NOMO-1 treated with dmso at 0.1 percent for 144 hours (cell line): ENCODE measurements at regions not wholly inside any gene's neighbourhood (a gene's known extent, or its start where the extent isn't known, plus 50 kb on each side); places are given as distances from the start of the nearest gene placed in this dataset.

ENCODE experiments used
- DNase-seq: peaks from one replicate; lab custom pipeline; 2025; ENCODE audit not compliant: unreplicated experiment; lab: John Stamatoyannopoulos, UW

DNA sequence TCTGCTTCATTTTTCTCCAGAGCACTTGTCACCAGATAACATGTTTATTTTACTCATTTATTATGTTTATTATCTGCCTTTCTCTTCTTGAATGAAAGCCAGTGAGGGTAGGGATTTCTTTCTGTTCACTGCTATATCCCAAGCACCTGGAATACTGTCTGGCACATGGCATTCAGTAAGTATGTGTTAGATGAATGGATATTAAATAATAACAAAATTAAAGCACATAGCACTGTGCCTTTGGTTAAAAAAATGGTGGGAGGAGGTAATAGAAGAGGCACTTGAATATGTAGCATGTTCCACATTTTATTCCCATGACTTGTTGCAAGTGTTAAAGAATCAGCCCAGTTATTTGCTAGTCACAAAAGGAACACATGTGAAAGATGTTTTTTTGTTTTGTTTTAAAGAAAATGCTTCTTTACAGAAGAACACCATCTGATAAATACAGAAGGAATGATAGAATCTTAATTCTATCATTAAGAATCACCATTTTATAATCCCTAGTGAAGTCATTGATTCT lies 151.0 kb downstream of the DLEU7 start:
- no peak for DNase-seq

DNA sequence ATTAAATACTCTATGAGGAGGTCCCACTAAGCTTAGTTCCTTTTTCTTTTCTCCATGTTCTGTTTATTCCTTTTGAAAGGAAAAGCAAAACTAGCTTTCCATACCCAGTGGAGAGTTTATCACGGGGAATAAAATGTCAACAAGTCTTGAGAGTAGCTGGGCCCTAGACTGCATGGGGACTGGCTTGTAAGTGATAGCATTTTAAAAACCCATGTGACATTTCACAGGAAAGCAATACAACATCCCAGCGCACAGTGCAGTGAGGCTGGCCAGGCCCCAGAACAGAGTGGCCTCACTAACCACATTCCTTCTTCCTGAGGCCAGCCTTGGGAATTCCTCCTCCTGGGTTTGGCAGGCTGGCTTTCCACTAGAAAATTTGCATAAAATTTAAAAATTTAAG lies 149.8 kb downstream of the DLEU7 start:
- DNase-seq: no peak

DNA sequence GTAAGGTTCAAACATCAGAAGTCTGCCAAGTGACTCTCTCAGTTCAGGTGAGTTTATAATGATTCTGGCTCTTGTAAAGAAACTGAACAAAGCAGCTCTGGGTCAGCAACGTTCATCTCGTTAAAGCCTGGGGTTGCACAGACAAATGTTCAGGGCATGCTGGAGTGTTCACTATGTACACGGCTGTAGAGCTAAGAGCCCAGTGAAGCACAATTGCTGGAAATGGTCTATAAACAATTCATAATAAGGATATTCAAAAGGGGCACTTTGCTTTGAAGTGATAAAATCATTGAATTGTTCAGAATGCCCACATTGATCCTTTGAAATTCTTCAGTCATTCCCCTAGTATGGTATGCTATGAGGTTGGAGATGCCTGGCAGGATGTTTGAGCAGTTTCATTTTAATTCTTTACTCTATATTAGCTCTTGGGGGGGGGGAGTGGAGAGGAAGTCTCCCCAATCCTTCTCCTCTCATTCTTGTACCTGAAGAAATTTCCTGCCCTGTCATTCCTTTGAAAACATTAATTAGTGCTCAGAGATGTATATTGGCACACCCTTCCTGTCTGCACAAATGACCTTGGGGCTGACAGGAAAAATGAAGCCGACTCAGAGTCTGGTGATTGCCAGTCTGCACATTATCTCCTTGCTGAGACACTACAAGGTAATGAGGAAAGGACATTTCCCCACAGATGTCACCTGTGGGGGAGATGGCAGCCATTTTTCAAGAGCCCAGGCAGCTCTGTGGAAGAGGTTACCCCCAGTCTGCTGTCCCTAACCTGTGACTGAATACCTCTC lies 145.5 kb downstream of the DLEU7 start:
- DNase-seq: no peak

DNA sequence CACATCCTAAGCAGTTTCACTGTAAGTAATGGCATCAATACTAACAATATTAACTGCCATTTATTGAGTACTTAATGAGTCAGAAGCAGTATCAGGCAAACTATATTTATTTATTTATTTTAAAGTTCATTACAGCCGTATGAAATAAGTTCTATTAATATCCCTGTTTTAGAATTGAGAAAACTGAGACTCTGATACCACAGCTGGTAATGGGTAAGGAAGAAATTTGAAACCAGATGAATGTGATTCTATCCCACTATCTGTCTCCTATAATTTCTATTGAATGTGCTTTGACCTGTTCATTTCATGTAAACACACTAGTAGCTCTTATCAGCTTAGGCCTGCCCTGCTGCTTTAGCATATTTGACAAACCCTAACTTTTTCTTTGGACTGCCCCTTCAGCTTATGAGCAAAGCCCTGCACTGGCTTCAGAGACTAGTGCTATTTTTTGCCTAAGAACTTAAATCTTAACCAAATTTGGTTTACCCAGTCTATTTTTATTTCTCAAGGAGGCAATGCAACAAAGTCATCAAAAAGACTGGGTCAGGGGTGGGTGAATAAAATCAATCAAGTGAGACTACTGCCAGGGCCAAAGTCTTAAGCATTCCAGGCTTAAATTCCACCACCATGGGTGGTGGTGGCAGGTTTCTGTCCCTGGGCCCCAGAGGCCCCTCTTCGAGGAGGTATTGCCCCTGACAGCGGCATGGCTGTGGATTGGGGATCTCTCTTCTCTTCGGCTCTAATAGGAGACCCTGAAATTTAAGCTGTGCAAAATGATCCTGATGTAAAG lies 143.4 kb downstream of the DLEU7 start:
- DNase-seq: no peak

DNA sequence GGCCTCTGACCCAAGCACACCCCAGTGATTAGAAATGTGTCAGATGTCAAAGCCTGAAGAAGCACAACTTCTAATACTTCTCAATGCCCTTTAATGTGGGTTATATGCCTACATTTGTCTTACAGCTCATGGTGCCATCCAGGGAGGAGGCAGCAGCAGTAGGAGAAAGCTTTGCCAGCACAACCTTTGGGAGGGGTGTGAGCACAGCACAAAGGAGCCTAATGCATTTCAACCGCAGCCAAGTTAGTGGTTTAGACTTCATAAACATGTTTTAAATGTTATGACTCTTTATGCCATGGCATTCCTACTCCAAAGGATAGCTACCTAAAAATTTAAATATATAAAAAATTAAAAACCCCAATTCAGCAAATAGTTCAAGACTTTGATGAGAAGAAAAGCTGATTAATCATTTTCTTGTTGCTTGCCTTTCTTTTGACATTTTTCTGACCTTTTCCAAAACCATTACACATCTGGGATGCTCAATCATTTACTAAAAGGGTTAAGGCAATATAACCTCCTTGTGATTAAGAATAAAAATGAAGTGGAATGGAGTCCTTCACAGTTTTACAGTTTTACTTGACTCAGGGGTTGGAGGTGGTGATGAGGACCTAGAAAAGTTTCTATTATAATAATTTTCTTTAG lies 142.7 kb downstream of the DLEU7 start:
- no peak for DNase-seq

DNA sequence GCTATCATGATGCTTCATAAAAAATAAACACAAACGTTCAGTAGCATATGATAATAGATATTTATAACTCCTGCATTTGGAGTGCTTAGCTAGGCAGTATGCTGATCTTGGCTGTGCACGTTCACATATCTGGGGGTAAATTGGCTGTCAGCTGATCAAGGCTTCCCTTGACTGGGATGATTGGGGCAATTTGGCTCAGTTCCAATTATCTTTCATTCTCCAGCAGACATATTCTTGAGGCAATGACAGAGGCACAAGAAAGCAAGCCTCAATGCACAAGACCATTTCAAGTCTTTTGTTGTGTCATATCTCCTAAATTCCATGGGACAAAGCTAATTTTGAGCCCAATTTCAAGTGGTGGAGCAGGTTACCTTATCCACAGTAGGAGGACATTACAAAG lies 142.0 kb downstream of the DLEU7 start:
- DNase-seq: no peak

DNA sequence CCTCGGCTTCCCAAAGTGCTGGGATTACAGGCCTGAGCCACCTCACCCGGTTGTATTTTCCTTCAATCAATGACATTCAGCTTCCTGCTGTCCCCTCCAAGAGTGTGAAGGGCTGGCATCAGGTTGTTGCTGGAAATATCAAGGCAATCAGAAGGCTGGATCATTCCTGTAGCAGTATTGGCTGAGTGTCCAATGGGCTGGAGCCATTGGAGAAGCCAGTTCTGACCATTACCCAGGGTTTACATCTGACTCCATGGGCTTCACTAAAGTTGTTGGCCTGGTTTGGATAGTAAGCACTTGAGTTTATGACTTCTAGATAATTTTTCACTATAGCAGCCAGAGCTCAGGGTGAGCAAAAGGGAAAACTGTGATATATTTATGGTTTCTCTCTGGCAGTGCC lies 137.0 kb downstream of the DLEU7 start:
- no peak for DNase-seq

DNA sequence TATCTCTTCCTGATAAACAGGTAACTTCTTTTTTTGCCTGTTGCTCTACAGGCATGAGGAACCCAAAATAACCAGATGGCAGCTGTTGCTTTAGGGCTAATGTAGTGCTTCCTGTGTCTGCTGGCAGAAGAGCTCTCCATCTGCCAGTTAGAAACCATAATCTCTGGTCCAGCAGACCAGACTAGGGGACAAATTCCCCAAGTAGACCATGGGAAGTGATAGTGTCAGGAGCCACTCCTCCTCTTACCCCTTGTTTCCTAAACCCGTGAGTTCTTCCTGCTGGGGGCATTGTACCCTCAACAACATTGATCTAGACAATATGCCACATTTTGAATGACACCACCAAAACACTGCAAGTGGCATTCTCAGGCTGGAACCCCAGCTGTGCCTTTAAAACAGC lies 135.9 kb downstream of the DLEU7 start:
- no peak for DNase-seq

DNA sequence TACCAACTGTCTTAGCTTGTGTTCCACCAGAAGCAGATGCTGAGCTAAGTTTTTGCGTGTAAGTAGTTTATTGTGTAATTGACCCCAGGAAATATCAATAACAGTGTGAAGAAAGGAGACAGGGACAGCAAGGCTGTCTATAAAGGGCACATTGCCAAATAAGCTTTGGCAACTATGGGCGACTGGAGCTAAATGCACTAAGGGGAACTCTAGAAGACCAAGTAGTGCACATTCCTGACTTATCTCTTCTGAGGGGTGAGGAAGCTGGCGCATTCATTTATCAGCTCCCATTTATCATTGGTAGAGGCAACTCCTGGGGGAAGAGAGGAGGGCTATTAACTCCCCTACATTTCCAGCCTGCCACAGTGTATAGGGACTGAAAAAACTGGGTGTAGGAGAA lies 135.0 kb downstream of the DLEU7 start:
- peak; percentile 24 for DNase-seq

DNA sequence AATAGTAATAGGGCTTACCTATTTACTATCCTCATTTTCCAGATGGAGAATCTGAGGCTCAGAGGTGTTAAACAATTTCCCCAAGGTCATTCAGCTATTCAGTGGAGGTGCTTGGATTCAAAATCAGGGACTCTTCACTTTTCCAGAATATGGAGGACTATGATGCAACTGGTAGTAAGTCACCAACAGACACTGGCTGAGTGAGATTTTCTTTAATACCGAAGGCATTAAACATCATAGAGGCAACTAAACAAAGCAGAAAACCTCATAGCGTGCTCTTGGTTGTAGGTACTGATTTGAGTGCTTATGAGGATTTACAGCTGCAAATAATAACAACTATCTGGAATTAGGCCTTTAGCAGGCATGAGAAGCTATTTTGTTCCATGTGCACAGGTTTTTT lies 134.4 kb downstream of the DLEU7 start:
- DNase-seq: no peak

DNA sequence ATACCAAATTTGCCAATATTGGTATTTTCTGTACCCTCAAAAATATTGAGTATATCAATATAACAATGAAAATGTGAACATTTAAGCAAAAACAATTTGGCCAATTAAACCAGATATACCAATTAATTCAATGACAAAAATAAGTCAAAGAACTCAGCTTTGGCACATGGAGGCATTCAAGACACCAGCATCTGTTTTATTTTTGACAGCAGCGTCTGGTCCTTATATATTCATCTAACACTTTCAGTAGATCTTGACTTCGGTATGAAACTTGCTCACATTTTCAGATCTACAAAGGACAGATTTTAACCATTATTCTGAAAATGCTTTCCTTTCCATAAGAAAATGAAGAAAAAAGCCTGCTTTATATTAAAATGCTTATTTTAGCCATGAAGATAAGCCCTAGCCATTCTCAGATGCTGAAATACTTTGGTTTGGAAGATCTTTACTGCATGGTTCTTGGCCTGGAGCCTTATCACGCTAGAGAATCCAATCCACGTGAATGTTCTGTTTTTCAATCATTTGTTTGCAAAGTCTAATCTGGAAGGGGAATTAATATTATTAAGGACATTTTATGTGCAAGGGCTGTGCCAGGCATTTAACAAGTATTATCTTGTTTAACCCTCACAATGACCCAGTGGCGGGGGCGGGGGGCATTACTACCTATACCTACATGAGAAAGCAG lies 132.2 kb downstream of the DLEU7 start:
- DNase-seq: no peak

DNA sequence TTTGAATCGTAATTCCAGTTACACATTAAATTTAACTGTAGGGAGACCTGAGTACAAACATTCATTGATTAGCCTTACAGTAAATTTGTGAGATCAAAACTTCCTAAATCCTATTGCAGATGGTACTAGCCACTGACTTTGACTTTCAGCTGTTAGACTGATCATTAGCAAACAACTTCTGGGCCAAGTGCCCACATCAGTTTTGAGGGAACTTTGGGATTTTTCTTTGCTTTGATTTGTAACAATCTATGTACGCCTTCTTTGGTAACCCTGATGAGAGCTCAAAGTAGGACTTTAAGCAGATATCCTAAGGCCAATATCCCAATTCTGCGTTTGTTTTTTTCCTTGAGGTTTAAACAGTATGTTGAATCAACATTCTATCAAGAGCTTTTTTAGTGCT lies 131.5 kb downstream of the DLEU7 start:
- DNase-seq: no peak

DNA sequence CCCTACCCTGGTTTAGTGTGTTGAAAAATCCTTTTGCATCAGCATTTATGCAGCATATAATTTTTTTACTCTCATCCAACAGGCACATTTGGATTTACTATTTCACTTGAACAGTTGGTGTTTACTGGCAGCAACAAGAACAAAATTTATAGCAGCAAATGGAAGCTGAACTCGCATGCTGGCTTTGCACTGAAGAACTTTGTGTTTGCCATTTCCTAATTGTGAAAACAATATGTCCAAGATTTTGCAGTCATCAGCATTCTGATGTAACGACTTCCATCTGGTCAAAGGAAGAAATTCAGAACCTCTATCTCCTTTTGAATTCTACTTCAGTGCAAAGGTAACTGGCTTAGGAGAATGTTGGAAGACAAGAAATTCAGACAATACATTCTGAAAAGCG lies 131.0 kb downstream of the DLEU7 start:
- no peak for DNase-seq

DNA sequence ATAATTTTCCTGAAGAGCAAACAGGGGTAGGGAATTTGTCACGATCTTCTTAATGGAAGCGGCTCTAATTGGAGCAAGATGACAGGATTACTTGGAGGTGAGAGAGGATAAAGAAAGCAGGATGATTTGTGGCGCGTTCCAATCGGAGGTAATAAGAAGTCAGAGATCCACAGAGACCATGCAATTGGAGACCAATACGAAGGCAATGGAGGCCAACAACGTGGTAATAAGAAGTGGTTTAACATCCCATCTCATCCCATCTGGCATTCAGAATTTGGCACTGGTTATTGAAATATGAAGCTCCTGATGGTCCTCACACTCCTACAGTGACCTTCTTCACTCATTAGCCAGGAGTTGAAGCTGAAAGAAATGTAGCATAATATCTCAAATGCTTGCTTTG lies 130.6 kb downstream of the DLEU7 start:
- DNase-seq: no peak

DNA sequence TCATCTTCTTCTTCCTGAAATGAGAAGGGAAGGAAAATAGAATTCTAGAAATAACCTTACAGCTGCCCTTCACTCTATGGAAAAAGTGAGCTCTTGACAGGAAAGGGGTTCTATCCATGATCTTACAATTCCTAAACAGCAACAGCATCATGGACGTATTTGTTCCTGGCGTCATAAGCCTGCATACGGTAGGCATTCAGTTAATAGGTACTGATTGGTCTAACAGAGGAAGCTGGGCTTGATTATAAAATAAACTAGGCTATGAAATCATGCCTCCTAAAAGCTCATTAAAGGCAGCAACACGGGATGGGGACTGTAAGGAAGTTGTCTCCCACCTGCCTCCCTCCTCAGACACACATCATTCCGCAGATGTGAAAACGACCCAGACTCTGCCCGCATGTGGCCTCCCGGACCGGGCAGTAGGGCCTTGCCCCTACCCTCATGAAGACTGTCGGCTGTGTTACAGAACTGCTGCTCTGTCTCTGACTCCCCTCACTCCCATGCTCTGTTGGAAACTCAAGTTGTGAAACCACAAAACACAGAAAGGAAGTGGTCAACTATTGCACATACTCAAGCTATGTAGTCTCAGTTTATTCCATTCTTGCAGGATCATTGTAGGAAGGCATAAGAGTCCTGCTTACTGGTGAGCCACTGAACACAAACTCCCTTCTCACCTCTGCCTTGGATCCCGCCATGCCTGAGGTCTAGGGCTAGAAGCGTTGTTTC lies 129.8 kb downstream of the DLEU7 start:
- DNase-seq: peak; percentile 92

DNA sequence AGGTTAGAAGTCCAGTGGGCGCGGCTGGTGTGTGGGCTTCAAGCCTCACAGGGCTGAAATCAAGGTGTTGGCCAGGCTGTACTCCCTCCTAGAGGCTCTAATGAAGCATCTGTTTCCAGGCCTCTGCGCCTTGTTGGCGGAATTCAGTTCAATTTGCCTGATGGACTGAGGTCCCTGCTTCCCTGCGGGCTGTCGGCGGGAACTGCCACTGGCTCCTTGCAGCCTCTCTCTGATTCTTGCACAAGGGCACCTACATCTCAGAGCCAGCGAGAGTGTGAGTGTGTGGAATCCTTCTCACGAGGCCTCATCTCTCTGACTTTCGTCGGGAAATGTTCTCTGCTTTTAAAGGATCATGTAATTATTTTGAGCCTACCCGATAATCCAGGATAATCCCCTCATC lies 128.6 kb downstream of the DLEU7 start:
- DNase-seq: no peak

DNA sequence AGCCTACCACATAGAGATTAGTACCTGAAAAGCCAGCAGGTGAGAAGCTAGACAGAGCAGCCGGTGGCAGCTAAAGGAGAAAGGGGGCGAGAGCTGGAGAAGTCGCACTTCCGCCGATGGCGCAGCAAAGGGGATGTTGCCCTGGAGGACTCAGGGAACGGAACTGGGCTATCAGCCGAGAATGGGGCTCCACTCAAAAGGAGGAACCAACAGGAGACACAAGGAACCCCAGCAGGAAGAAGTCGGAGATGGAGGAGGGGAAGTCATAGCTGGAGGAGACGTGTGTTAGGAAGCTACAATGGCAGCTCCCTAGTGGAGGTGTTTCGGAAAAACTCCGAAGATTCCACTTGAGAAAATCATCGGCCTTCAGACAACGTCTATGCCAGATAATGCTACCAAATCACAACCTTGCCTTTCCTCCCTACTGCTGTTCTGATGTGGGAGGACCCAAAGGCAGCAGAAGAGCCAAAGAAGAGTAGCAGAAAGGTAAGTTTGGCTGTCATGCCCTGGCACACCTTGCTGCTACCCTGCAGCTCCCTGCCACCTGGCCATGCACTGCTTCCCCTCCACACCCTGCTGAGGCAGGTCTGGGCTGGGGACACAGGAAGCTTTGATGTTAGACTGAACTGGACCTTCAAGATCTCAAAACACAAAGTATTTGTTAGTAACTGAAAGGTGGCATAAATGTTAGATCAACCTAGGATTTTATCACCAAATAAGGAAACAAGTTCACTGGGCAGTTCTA lies 127.9 kb downstream of the DLEU7 start:
- peak; percentile 90 for DNase-seq

DNA sequence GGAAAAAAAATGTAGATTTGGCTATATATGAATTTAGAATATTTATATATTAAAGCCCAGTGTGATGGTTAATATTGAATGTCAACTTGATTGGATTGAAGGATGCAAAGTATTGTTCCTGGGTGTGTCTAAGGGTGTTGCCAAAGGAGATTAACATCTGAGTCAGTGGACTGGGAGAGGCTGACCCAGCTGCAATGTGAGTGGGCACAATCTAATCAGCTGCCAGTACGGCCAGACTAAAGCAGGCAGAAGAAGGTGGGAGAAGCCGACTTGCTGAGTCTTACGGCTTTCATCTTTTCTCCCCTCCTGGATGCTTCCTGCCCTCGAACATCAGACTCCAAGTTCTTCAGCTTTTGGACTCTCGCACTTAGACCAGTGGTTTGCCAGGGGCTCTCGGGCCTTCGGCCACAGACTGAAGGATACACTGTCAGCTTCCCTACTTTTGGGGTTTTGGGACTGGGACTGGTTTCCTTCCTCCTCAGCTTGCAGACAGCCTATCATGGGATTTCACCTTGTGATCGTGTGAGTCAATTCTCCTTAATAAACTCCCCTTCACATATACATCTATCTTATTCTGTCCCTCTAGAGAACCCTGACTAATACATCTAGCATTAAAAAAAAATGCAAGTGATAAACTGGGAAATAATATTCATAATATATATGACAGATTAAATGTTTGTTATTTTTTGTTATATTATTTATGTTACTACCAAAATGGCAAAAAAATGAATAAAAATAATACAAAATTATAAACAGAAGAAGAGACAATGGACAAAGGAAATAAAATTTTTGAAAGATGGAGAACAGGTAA lies 122.4 kb downstream of the DLEU7 start:
- no peak for DNase-seq

DNA sequence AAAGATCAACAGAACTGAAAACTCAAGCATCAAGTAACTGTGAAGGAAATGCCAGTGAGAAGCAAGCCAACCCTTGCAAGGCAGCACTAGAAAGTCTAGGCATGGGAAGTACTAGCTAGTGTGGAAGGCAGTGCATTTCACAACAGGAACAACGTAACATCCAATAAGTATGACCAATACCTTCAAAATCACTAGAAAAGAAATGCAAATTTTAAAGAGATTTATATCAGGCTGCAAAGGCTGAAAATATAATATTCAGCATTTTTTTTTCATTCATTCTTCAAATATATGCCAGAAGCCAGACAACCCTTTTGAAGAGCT lies 121.9 kb downstream of the DLEU7 start:
- no peak for DNase-seq
